Mesothelial cell of epicardium (in vitro differentiated cells): ENCODE measurements at regions not wholly inside any gene's neighbourhood (a gene's known extent, or its start where the extent isn't known, plus 50 kb on each side); places are given as distances from the start of the nearest gene placed in this dataset.

ENCODE experiments used
- DNase-seq, 2 experiments: peaks; one replicate each; pipeline ENCODE4 v3.0.0; 2021; ENCODE audit warnings: low spot score in 2 of 2; ENCODE audit not compliant: unreplicated experiment in 2 of 2
- H3K27ac Mint-ChIP-seq: 2 replicates; pipeline ENCODE4 v1.8.0; 2021; ENCODE audit warnings: mixed read lengths
- H3K27me3 Mint-ChIP-seq: 2 replicates; pipeline ENCODE4 v1.8.0; 2021; ENCODE audit warnings: low read depth, mixed read lengths
- H3K36me3 Mint-ChIP-seq: 2 replicates; pipeline ENCODE4 v1.8.0; 2021; ENCODE audit warnings: mixed read lengths
- H3K4me1 Mint-ChIP-seq: 2 replicates; pipeline ENCODE4 v1.8.0; 2021; ENCODE audit warnings: mixed read lengths
- H3K4me3 Mint-ChIP-seq: 2 replicates; pipeline ENCODE4 v1.8.0; 2021; ENCODE audit warnings: mild to moderate bottlenecking, moderate library complexity, mixed read lengths
- H3K9me3 Mint-ChIP-seq: 2 replicates; pipeline ENCODE4 v1.8.0; 2021; ENCODE audit warnings: mixed read lengths
- CTCF ChIP-seq: fragments of 200-600 bp; sonication (generic); IDR thresholded peaks from one replicate; pipeline ENCODE4 v1.5.0; 2021; ENCODE audit warnings: antibody characterized with exemption; ENCODE audit not compliant: unreplicated experiment

DNA sequence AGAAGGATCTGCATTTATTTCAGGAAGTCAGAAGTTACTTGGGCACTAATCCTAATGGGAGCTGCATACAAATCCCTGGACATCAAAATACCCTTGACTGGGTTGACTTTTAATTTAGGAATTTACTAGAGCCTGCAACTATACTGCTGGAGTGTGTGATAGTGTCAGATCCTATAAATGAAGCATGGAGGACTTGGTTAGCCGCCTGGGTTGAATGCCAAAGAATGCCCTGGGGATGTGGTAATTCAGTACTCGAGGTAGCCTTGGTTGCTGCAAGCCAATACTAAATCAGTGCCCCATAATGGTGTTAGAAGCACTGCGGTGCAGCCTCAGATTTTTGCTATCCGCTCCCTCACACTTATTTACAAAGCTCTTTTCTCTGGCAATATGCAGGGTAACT lies 184.9 kb downstream of the CAPZA3 start:
- Mint-ChIP-seq H3K27me3 (peaks cover 9% of the 10 kb centered on the region), H3K4me3 (no peak overlapping the region), H3K27ac (no peak overlapping the region), H3K36me3 (no peaks in the 10 kb centered on the region), H3K4me1 (no peaks in the 10 kb centered on the region), H3K9me3 (no peaks in the 10 kb centered on the region)
- TF ChIP-seq CTCF, result no peak
- DNase-seq, result no peak

GRCh38 chr12:18923721-18924120 lies 185.8 kb downstream of the CAPZA3 start:
- TF ChIP-seq CTCF, result no peak
- Mint-ChIP-seq H3K4me3 (no peak overlapping the region), H3K36me3 (no peaks in the 10 kb centered on the region), H3K27me3 (peaks cover 9% of the 10 kb centered on the region), H3K4me1 (no peaks in the 10 kb centered on the region), H3K9me3 (no peaks in the 10 kb centered on the region), H3K27ac (no peak overlapping the region)
- DNase-seq, result no peak

- no peak overlapping the region for H3K27ac Mint-ChIP-seq
- DNase-seq, result no peak
- peaks cover 7% of the 10 kb centered on the region for H3K27me3 Mint-ChIP-seq
- H3K4me1 Mint-ChIP-seq, result no peaks in the 10 kb centered on the region
- peaks cover 14% of the 10 kb centered on the region for H3K9me3 Mint-ChIP-seq
- H3K36me3 Mint-ChIP-seq, result no peaks in the 10 kb centered on the region
- TF ChIP-seq CTCF, result no peak
- H3K4me3 Mint-ChIP-seq, result no peak overlapping the region
Measured at GRCh38 chr12:18926188-18926587, 188.3 kb downstream of the CAPZA3 start.

- Mint-ChIP-seq H3K4me1 (no peaks in the 10 kb centered on the region), H3K36me3 (no peaks in the 10 kb centered on the region), H3K27me3 (no peaks in the 10 kb centered on the region), H3K27ac (no peak overlapping the region), H3K9me3 (peaks cover 17% of the 10 kb centered on the region), H3K4me3 (no peak overlapping the region)
- TF ChIP-seq CTCF, result no peak
- no peak for DNase-seq
Measured at GRCh38 chr12:18932211-18932610, 194.3 kb downstream of the CAPZA3 start.

DNA sequence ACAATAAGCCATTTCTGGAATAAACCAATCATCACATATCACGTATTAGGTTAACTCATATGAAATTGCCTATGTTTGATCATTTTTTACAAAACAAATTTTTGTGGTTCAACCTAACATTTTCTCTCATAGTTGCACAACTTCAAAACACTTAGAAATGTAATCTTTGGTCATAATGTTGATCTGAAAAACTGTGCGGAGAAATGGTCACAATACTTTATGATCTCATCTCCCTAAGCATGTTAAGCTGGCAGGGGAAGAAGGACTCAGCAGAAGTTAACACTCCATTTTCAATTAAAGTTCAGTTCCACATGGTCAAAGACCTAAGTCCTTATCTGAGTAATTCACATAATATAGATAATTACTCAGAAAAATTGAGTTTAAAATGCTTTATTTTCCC lies 194.8 kb downstream of the CAPZA3 start:
- no peak overlapping the region for H3K4me3 Mint-ChIP-seq
- no peak for DNase-seq
- H3K9me3 Mint-ChIP-seq, result peaks cover 17% of the 10 kb centered on the region
- no peaks in the 10 kb centered on the region for H3K27me3 Mint-ChIP-seq
- H3K36me3 Mint-ChIP-seq, result no peaks in the 10 kb centered on the region
- TF ChIP-seq CTCF, result no peak
- H3K27ac Mint-ChIP-seq, result no peak overlapping the region
- no peaks in the 10 kb centered on the region for H3K4me1 Mint-ChIP-seq

GRCh38 chr12:18935371-18935965 lies 194.1 kb upstream of the PLEKHA5 start:
- no peaks in the 10 kb centered on the region for H3K36me3 Mint-ChIP-seq
- H3K27me3 Mint-ChIP-seq, result no peaks in the 10 kb centered on the region
- no peak overlapping the region for H3K4me3 Mint-ChIP-seq
- peaks cover 9% of the 10 kb centered on the region for H3K9me3 Mint-ChIP-seq
- TF ChIP-seq CTCF, result no peak
- no peak overlapping the region for H3K27ac Mint-ChIP-seq
- H3K4me1 Mint-ChIP-seq, result no peaks in the 10 kb centered on the region
- no peak for DNase-seq
